WERI-Rb-1 (cell line): ENCODE measurements at regions not wholly inside any gene's neighbourhood (a gene's known extent, or its start where the extent isn't known, plus 50 kb on each side); places are given as distances from the start of the nearest gene placed in this dataset.
"Not testable (repeated sequence)": the region's sequence is repeated elsewhere in the genome, so short reads cannot be mapped to it uniquely, and the experiment has no call there.

ENCODE experiments used
- DNase-seq: peaks from one replicate; pipeline ENCODE4 v3.0.0-alpha.2; 2020
- H3K27ac ChIP-seq: fragments of 250-450 bp; sonication (Bioruptor Pico); 2 replicates; pipeline ENCODE4 v1.5.1; 2020; ENCODE audit warnings: mild to moderate bottlenecking, moderate library complexity
- H3K27me3 ChIP-seq: fragments of 250-450 bp; sonication (Bioruptor Pico); 2 replicates; pipeline ENCODE4 v1.5.1; 2021; ENCODE audit warnings: mild to moderate bottlenecking, low read depth, moderate library complexity; ENCODE audit not compliant: insufficient read depth, severe bottlenecking
- H3K36me3 ChIP-seq: fragments of 250-450 bp; sonication (Bioruptor Pico); 2 replicates; pipeline ENCODE4 v1.5.1; 2020; ENCODE audit warnings: mild to moderate bottlenecking, moderate library complexity
- H3K4me3 ChIP-seq: 2 replicates; pipeline ENCODE4 v1.5.1; 2011; ENCODE audit warnings: low read depth, mild to moderate bottlenecking, control low read depth, low read length
- H3K9me3 ChIP-seq: fragments of 250-450 bp; sonication (Bioruptor Pico); 2 replicates; pipeline ENCODE4 v1.5.1; 2021; ENCODE audit warnings: mild to moderate bottlenecking, moderate library complexity; ENCODE audit not compliant: severe bottlenecking
- TF ChIP-seq, protein P1 (sequence below): IDR thresholded peaks from 2 replicates; pipeline ENCODE4 v1.5.1; 2011; ENCODE audit warnings: low read depth, mild to moderate bottlenecking, control low read depth, inconsistent platforms, low read length

DNA sequence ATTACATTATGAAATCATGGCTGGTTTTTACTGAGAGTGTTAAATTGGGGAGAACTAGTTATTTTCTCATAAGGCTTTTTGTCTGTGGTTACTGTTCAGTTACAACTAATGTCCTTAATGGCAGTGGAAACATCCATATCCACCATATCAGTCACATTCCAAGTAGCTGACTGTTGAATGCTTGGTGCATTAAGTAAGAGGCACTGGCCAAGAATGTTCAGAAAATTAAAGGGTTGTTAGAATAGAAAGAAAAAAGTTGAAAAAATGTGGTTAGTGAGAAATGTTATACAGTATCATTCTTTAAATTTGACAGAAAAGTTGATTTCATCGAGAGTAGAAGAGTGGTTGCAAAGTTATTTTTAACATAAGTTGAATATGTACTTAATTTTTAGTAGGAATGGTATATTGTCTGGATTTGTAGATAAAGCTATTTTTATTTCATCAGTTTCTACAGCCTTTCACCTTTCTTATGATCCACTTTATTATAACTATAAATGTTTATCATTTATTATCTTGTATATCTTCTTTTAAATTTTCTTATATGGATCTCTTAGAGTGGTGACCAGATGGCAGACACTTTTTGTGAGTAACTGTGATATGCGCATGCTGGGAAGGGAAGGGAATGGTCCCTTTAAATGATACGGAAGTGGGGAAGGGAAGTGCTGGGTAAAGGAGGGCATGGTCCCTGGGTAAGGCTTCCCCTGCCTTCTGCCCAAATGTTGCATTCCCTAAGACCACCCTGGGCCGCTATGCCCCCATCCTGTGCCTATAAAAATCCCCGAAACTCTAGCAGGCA is 2407.1 kb downstream of the ARAP2 start:
- H3K36me3 ChIP-seq: no peaks in the 10 kb centered on the region
- TF ChIP-seq, protein P1, sequence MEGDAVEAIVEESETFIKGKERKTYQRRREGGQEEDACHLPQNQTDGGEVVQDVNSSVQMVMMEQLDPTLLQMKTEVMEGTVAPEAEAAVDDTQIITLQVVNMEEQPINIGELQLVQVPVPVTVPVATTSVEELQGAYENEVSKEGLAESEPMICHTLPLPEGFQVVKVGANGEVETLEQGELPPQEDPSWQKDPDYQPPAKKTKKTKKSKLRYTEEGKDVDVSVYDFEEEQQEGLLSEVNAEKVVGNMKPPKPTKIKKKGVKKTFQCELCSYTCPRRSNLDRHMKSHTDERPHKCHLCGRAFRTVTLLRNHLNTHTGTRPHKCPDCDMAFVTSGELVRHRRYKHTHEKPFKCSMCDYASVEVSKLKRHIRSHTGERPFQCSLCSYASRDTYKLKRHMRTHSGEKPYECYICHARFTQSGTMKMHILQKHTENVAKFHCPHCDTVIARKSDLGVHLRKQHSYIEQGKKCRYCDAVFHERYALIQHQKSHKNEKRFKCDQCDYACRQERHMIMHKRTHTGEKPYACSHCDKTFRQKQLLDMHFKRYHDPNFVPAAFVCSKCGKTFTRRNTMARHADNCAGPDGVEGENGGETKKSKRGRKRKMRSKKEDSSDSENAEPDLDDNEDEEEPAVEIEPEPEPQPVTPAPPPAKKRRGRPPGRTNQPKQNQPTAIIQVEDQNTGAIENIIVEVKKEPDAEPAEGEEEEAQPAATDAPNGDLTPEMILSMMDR: no peak
- DNase-seq: no peak
- H3K27me3 ChIP-seq: no peaks in the 10 kb centered on the region
- H3K4me3 ChIP-seq: no peak overlapping the region
- H3K27ac ChIP-seq: no peak overlapping the region
- peaks cover 3% of the 10 kb centered on the region for H3K9me3 ChIP-seq

DNA sequence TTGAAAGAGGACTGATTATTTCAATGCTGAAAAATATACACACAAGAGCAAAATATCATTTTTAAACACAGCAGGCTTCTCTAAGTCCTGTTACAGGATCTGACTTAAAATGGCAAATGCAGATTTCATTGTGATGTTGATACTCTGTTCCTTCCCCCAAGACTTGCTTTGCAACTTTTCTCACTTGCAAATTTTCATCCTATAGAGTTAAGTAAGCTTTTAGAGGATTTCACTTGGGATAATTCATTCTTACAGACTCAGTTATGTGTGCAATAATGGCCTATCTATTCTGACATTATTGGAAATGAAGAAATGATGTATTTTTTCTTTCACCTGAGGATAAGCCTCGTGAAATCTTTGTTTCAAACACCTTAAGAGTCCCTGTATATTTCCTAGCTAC is 2403.2 kb downstream of the ARAP2 start:
- H3K27ac ChIP-seq: no peak overlapping the region
- TF ChIP-seq, protein P1: no peak
- H3K4me3 ChIP-seq: no peak overlapping the region
- no peaks in the 10 kb centered on the region for H3K27me3 ChIP-seq
- no peak for DNase-seq
- peaks cover 7% of the 10 kb centered on the region for H3K9me3 ChIP-seq
- no peaks in the 10 kb centered on the region for H3K36me3 ChIP-seq

DNA sequence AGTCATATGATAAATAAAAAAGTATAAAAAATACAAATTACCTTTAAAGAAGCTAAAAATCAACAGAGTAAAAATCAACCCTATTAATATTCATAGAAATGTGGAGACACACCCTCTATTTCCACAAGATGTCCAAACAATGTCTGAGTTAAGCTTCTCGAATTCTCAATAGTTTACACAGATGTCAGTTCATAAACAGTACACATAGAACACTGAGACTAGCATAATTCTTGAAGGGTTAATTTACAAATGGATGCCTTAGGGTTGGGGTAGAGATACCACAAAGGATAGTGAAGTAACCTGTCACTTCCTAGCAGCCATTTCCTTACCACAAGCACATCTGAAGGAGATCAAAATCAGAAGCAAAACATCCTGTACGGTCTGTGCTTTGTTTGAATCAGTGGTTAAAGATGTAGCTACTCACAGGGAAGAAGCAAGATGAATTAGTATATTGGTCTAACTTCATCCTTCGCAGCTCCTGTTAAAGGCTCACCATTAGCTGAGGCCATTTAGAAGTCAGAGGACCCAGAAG is 2393.9 kb downstream of the ARAP2 start:
- no peaks in the 10 kb centered on the region for H3K27me3 ChIP-seq
- no peak overlapping the region for H3K4me3 ChIP-seq
- TF ChIP-seq, protein P1: no peak
- DNase-seq: no peak
- peaks cover 2% of the 10 kb centered on the region for H3K9me3 ChIP-seq
- H3K27ac ChIP-seq: no peak overlapping the region
- no peaks in the 10 kb centered on the region for H3K36me3 ChIP-seq

DNA sequence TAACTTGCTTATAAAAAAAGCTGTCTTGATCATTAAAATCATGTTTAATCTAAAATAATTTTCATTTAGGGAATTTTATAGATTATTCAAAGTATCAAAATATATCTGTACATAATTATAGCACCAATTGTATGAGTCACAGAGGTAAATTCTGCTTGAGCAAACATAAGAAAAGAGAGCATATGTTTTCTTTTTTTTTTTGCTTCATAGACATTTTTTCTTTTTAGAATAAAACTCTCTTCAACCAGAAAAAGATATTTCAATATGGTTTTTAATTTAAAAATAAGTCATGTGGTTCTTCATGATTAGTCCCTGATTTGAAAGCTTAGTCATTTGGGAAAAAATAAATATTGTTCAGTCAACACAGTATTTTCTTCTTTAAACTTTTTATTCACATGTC is 2390.6 kb downstream of the ARAP2 start:
- not testable (repeated sequence) for H3K9me3 ChIP-seq, H3K27me3 ChIP-seq, H3K27ac ChIP-seq, H3K36me3 ChIP-seq, H3K4me3 ChIP-seq, DNase-seq

DNA sequence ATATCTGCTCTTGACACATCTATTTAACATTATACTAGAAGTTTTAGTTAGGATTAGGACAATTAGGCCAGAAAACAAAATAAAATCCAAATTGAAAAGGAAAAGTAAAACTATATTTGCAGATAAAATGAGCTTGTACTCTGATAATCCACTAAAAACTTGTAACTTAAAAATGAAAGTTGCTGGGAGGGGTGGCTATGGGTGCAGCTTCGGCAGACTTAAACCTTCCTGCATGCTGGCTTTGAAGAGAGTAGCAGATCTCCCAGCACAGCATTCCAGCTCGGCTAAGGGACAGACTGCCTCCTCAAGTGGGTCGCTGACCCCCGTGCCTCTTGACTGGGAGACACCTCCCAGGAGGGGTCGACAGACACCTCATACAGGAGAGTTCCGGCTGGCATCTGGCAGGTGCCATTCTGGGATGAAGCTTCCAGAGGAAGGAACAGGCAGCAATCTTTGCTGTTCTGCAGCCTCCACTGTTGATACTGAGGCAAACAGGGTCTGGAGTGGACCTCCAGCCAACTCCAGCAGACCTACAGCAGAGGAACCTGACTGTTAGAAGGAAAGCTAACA is 2379.9 kb downstream of the ARAP2 start:
- no peak overlapping the region for H3K4me3 ChIP-seq

DNA sequence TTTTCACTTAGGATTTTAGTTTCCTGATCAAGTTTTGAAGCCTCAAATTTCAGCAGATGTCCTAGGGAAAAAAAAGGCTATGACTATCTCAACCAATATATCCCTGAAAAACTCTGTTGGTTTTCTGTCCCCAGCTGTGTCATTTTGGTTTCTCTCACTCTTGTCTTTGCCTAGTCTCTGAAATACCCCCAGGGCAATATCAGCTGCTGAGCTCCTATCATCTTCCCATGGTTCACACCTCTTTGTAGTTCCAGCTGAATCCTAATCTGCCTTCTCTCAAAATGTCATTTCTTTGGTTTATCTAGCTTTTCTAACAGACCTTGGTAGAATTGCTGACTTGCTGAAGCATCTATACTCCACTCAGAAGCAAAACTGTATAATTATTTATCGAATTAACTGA is 2370.5 kb downstream of the ARAP2 start:
- Histone ChIP-seq H3K4me3 (no peak overlapping the region), H3K36me3 (no peaks in the 10 kb centered on the region), H3K27ac (no peak overlapping the region), H3K27me3 (no peaks in the 10 kb centered on the region), H3K9me3 (no peaks in the 10 kb centered on the region)
- no peak for DNase-seq
- TF ChIP-seq, protein P1: no peak

More for the DNA sequence above, 2379.9 kb downstream of the ARAP2 start:
- Histone ChIP-seq H3K27ac (no peak overlapping the region), H3K36me3 (no peaks in the 10 kb centered on the region), H3K9me3 (peaks cover 2% of the 10 kb centered on the region), H3K27me3 (no peaks in the 10 kb centered on the region)
- DNase-seq: no peak
- TF ChIP-seq, protein P1: no peak
